Loucy (cell line): ENCODE measurements at regions not wholly inside any gene's neighbourhood (a gene's known extent, or its start where the extent isn't known, plus 50 kb on each side); places are given as distances from the start of the nearest gene placed in this dataset.

Experiments used
- EZH2phosphoT487 ChIP-seq: fragments of 200-600 bp; IDR thresholded peaks from 2 replicates; pipeline ENCODE4 v1.6.1; 2018; ENCODE audit warnings: antibody characterized with exemption, mild to moderate bottlenecking, moderate library complexity, borderline replicate concordance
- TF ChIP-seq, protein P1 (sequence below): fragments of 200-600 bp; sonication (generic); conservative IDR thresholded peaks from 2 replicates; pipeline ENCODE4 v1.5.1; 2014; ENCODE audit warnings: mild to moderate bottlenecking, antibody characterized with exemption, low read length

- TF ChIP-seq, protein P1, sequence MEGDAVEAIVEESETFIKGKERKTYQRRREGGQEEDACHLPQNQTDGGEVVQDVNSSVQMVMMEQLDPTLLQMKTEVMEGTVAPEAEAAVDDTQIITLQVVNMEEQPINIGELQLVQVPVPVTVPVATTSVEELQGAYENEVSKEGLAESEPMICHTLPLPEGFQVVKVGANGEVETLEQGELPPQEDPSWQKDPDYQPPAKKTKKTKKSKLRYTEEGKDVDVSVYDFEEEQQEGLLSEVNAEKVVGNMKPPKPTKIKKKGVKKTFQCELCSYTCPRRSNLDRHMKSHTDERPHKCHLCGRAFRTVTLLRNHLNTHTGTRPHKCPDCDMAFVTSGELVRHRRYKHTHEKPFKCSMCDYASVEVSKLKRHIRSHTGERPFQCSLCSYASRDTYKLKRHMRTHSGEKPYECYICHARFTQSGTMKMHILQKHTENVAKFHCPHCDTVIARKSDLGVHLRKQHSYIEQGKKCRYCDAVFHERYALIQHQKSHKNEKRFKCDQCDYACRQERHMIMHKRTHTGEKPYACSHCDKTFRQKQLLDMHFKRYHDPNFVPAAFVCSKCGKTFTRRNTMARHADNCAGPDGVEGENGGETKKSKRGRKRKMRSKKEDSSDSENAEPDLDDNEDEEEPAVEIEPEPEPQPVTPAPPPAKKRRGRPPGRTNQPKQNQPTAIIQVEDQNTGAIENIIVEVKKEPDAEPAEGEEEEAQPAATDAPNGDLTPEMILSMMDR, result no peak
- no peak for TF ChIP-seq EZH2phosphoT487
Observed at GRCh38 chr13:74860789-74861188, 621.2 kb downstream of the TBC1D4 start.
